ENCODE measurements at regions not wholly inside any gene's neighbourhood (a gene's known extent, or its start where the extent isn't known, plus 50 kb on each side); places are given as distances from the start of the nearest gene placed in this dataset.

GRCh38 chr3:187823746-187824145, 78.5 kb upstream of the BCL6 start:
- DNase-seq: no peak

GRCh38 chr3:187827723-187828122, 82.5 kb upstream of the BCL6 start:
- no peak for DNase-seq

- no peak for DNase-seq
Observed at GRCh38 chr3:187828579-187829452, 83.5 kb upstream of the BCL6 start.

GRCh38 chr3:187830181-187830580, 84.9 kb upstream of the BCL6 start:
- DNase-seq: no peak

GRCh38 chr3:187831125-187832051, 86.1 kb upstream of the BCL6 start:
- DNase-seq: no peak

GRCh38 chr3:187832202-187832601, 86.9 kb upstream of the BCL6 start:
- DNase-seq: no peak

- DNase-seq: no peak
Observed at GRCh38 chr3:187833375-187833774, 88.1 kb upstream of the BCL6 start.

GRCh38 chr3:187833799-187834578, 88.7 kb upstream of the BCL6 start:
- DNase-seq: no peak

- DNase-seq: no peak
Observed at GRCh38 chr3:187836823-187837770, 91.8 kb upstream of the BCL6 start.

GRCh38 chr3:187838016-187838540, 92.8 kb upstream of the BCL6 start:
- DNase-seq: no peak

- no peak for DNase-seq
Observed at GRCh38 chr3:187839422-187839821, 94.2 kb upstream of the BCL6 start.

GRCh38 chr3:187840856-187841255, 95.6 kb upstream of the BCL6 start:
- no peak for DNase-seq

- DNase-seq: no peak
Observed at GRCh38 chr3:187841560-187841959, 96.3 kb upstream of the BCL6 start.

GRCh38 chr3:187843654-187844053, 98.4 kb upstream of the BCL6 start:
- no peak for DNase-seq

GRCh38 chr3:187844708-187845107, 99.4 kb upstream of the BCL6 start:
- no peak for DNase-seq

- DNase-seq: no peak
Observed at GRCh38 chr3:187845826-187846225, 100.6 kb upstream of the BCL6 start.

- DNase-seq: no peak
Observed at GRCh38 chr3:187848401-187848800, 103.1 kb upstream of the BCL6 start.

- no peak for DNase-seq
Observed at GRCh38 chr3:187849016-187849654, 103.9 kb upstream of the BCL6 start.

- DNase-seq: no peak
Observed at GRCh38 chr3:187850258-187850921, 105.1 kb upstream of the BCL6 start.

Measured in SHP77 treated with DMSO at 0.1 percent for 48 hours (cell line).